H9 (cell line): ENCODE measurements at regions not wholly inside any gene's neighbourhood (a gene's known extent, or its start where the extent isn't known, plus 50 kb on each side); places are given as distances from the start of the nearest gene placed in this dataset.

Source experiments
- DNase-seq: peaks from one replicate; pipeline ENCODE4 v3.0.0-alpha.2; 2017
- H2AFZ ChIP-seq: one replicate; pipeline ENCODE4 v1.6.1; 2013; ENCODE audit warnings: mild to moderate bottlenecking, low read length, control low read depth, moderate library complexity
- H2AK5ac ChIP-seq: 2 replicates; pipeline ENCODE4 v1.6.1; 2013; ENCODE audit warnings: low read length, control low read depth, mixed read lengths; ENCODE audit not compliant: insufficient read length
- H2BK120ac ChIP-seq: one replicate; pipeline ENCODE4 v1.6.1; 2013; ENCODE audit warnings: low read depth, mild to moderate bottlenecking, low read length, control low read depth, inconsistent platforms; ENCODE audit not compliant: poor library complexity, severe bottlenecking
- H2BK12ac ChIP-seq: 2 replicates; pipeline ENCODE4 v1.6.1; 2013; ENCODE audit warnings: low read length, control low read depth, mixed read lengths, low read depth; ENCODE audit not compliant: insufficient read length
- H2BK15ac ChIP-seq: 2 replicates; pipeline ENCODE4 v1.6.1; 2013; ENCODE audit warnings: low read depth, low read length, control low read depth
- H2BK20ac ChIP-seq: one replicate; pipeline ENCODE4 v1.6.1; 2013; ENCODE audit warnings: low read depth, mild to moderate bottlenecking, low read length, control low read depth, inconsistent platforms; ENCODE audit not compliant: poor library complexity, severe bottlenecking
- H2BK5ac ChIP-seq: 2 replicates; pipeline ENCODE4 v1.6.1; 2013; ENCODE audit warnings: low read length, control low read depth, mixed read lengths; ENCODE audit not compliant: insufficient read length
- H3K14ac ChIP-seq: 2 replicates; pipeline ENCODE4 v1.6.1; 2013; ENCODE audit warnings: low read length, control low read depth; ENCODE audit not compliant: insufficient read depth
- H3K18ac ChIP-seq: 2 replicates; pipeline ENCODE4 v1.6.1; 2013; ENCODE audit warnings: low read depth, mild to moderate bottlenecking, mixed read lengths, low read length, control low read depth; ENCODE audit not compliant: insufficient read length
- H3K23ac ChIP-seq: 2 replicates; pipeline ENCODE4 v1.6.1; 2013; ENCODE audit warnings: low read length, control low read depth, mixed read lengths, low read depth; ENCODE audit not compliant: insufficient read length
- H3K23me2 ChIP-seq: 2 replicates; pipeline ENCODE4 v1.6.1; 2013; ENCODE audit warnings: low read depth, mild to moderate bottlenecking, mixed read lengths, low read length, control low read depth; ENCODE audit not compliant: insufficient read length, poor library complexity, severe bottlenecking
- H3K27ac ChIP-seq: 2 replicates; pipeline ENCODE4 v1.5.1; 2013; ENCODE audit warnings: low read length, control low read depth, mixed read lengths, low read depth; ENCODE audit not compliant: insufficient read length
- H3K27me3 ChIP-seq: 2 replicates; pipeline ENCODE4 v1.6.1; 2013; ENCODE audit warnings: low read length, control low read depth, inconsistent platforms; ENCODE audit not compliant: insufficient read depth
- H3K4ac ChIP-seq: 2 replicates; pipeline ENCODE4 v1.6.1; 2013; ENCODE audit warnings: low read depth, mild to moderate bottlenecking, control low read depth, inconsistent platforms, low read length, moderate library complexity
- H3K4me1 ChIP-seq: 2 replicates; pipeline ENCODE4 v1.6.1; 2013; ENCODE audit warnings: low read length, control low read depth, inconsistent platforms; ENCODE audit not compliant: insufficient read depth
- H3K4me2 ChIP-seq: 2 replicates; pipeline ENCODE4 v1.6.1; 2013; ENCODE audit warnings: low read length, control low read depth, mixed read lengths; ENCODE audit not compliant: insufficient read length, insufficient read depth
- H3K56ac ChIP-seq: 2 replicates; pipeline ENCODE4 v1.6.1; 2013; ENCODE audit warnings: low read depth, mild to moderate bottlenecking, mixed read lengths, low read length, control low read depth; ENCODE audit not compliant: insufficient read length
- H3K79me1 ChIP-seq: 2 replicates; pipeline ENCODE4 v1.6.1; 2013; ENCODE audit warnings: low read depth, mild to moderate bottlenecking, moderate library complexity, low read length, control low read depth, inconsistent platforms; ENCODE audit not compliant: insufficient read depth, poor library complexity, severe bottlenecking
- H3K79me2 ChIP-seq: 2 replicates; pipeline ENCODE4 v1.6.1; 2013; ENCODE audit warnings: low read length, control low read depth, inconsistent platforms; ENCODE audit not compliant: insufficient read depth
- H3K9ac ChIP-seq: 2 replicates; pipeline ENCODE4 v1.6.1; 2013; ENCODE audit warnings: low read length, control low read depth, mixed read lengths; ENCODE audit not compliant: insufficient read length; ENCODE audit errors: extremely low read depth
- H3K9me3 ChIP-seq: one replicate; pipeline ENCODE4 v1.6.1; 2013; ENCODE audit warnings: low read depth, low read length, inconsistent platforms; ENCODE audit not compliant: control insufficient read depth
- H3T11ph ChIP-seq: one replicate; pipeline ENCODE4 v1.6.1; 2013; ENCODE audit warnings: mild to moderate bottlenecking, low read length, control low read depth, inconsistent platforms
- H4K20me1 ChIP-seq: one replicate; pipeline ENCODE4 v1.6.1; 2013; ENCODE audit not compliant: control insufficient read depth, insufficient read length, insufficient read depth
- H4K5ac ChIP-seq: 2 replicates; pipeline ENCODE4 v1.6.1; 2013; ENCODE audit warnings: low read depth, mild to moderate bottlenecking, mixed read lengths, low read length, control low read depth; ENCODE audit not compliant: insufficient read length
- H4K8ac ChIP-seq: replicated peaks from 2 replicates; pipeline ENCODE4 v1.6.1; 2013; ENCODE audit warnings: low read length, control low read depth, mixed read lengths, low read depth; ENCODE audit not compliant: insufficient read length
- H4K91ac ChIP-seq: 2 replicates; pipeline ENCODE4 v1.6.1; 2013; ENCODE audit warnings: low read depth, mild to moderate bottlenecking, moderate library complexity, mixed read lengths, low read length, control low read depth; ENCODE audit not compliant: insufficient read length
- H3K27ac Mint-ChIP-seq, 3 experiments: 2 replicates in 2 of 3; 3 replicates in 1 of 3; pipeline ENCODE4 v1.8.0; 2020 to 2021; ENCODE audit warnings: mixed read lengths in 3 of 3, mild to moderate bottlenecking in 1 of 3, moderate library complexity in 1 of 3
- H3K27me3 Mint-ChIP-seq: 2 replicates; pipeline ENCODE4 v1.8.0; 2021; ENCODE audit warnings: low read depth, mild to moderate bottlenecking, moderate library complexity, mixed read lengths
- H3K36me3 Mint-ChIP-seq, 3 experiments: 2 replicates in 2 of 3; 3 replicates in 1 of 3; pipeline ENCODE4 v1.8.0; 2020 to 2021; ENCODE audit warnings: low read depth in 3 of 3, mixed read lengths in 3 of 3; ENCODE audit not compliant: insufficient read depth in 1 of 3
- H3K4me1 Mint-ChIP-seq, 2 experiments: 2 replicates each; pipeline ENCODE4 v1.8.0; 2020; ENCODE audit warnings: mixed read lengths in 2 of 2
- H3K4me3 Mint-ChIP-seq, 2 experiments: 2 replicates in 1 of 2; 3 replicates in 1 of 2; pipeline ENCODE4 v1.8.0; 2020 to 2021; ENCODE audit warnings: mild to moderate bottlenecking in 2 of 2, mixed read lengths in 2 of 2, moderate library complexity in 1 of 2
- H3K9me3 Mint-ChIP-seq, 2 experiments: 2 replicates in 1 of 2; 3 replicates in 1 of 2; pipeline ENCODE4 v1.8.0; 2020; ENCODE audit warnings: mild to moderate bottlenecking in 2 of 2, mixed read lengths in 2 of 2, moderate library complexity in 1 of 2
- CTCF ChIP-seq: fragments of 200-600 bp; sonication (generic); conservative IDR thresholded peaks from 3 replicates; pipeline ENCODE4 v1.8.0; 2021; ENCODE audit warnings: antibody characterized with exemption, mild to moderate bottlenecking
- WGBS: extraction: QIAGEN DNeasy Blood & Tissue Kit; methylation state at CpG from one replicate; pipeline ENCODE4 v1.1.7; 2013; ENCODE audit warnings: missing lambda C conversion rate, low lambda C conversion rate, mixed read lengths; ENCODE audit not compliant: insufficient read length; ENCODE audit errors: extremely low coverage; 5-methylcytosine and 5-hydroxymethylcytosine counted together

- no peaks in the 10 kb centered on the region for H3K79me2 ChIP-seq
- no peak overlapping the region for H4K5ac ChIP-seq
- no peak overlapping the region for H2BK5ac ChIP-seq
- no peak overlapping the region for H3K9ac ChIP-seq
- no peak overlapping the region for H3K14ac ChIP-seq
- no peak overlapping the region for H2BK120ac ChIP-seq
- H4K8ac ChIP-seq, result no peak overlapping the region
- Mint-ChIP-seq H3K27ac (peak overlapping the region in 1 of 3 experiments; percentile 81; a peak in 1 of 7 replicates), H3K27me3 (no peaks in the 10 kb centered on the region), H3K9me3 (no peaks in the 10 kb centered on the region; a peak in 1 of 5 replicates), H3K4me3 (no peak overlapping the region), H3K4me1 (peaks cover 18 to 19% of the 10 kb centered on the region in 2 experiments), H3K36me3 (no peaks in the 10 kb centered on the region)
- no peaks in the 10 kb centered on the region for H3K9me3 ChIP-seq
- H3K27me3 ChIP-seq, result no peaks in the 10 kb centered on the region
- no peak overlapping the region for H2BK15ac ChIP-seq
- H2BK12ac ChIP-seq, result no peak overlapping the region
- H3K18ac ChIP-seq, result no peak overlapping the region
- TF ChIP-seq CTCF, result no peak
- no peak overlapping the region for H3K56ac ChIP-seq
- no peak overlapping the region for H3K4me2 ChIP-seq
- H2BK20ac ChIP-seq, result no peak overlapping the region
- no peak for DNase-seq
- WGBS, result no CpG with 5 or more reads among the region's 2 CpGs
- no peak overlapping the region for H3K4ac ChIP-seq
- no peak overlapping the region for H3K23ac ChIP-seq
- no peaks in the 10 kb centered on the region for H3K23me2 ChIP-seq
- H2AFZ ChIP-seq, result no peak overlapping the region
- H3K27ac ChIP-seq, result no peak overlapping the region
- H4K20me1 ChIP-seq, result no peaks in the 10 kb centered on the region
- no peak overlapping the region for H3T11ph ChIP-seq
- no peaks in the 10 kb centered on the region for H3K4me1 ChIP-seq
- H2AK5ac ChIP-seq, result no peak overlapping the region
- H3K79me1 ChIP-seq, result no peaks in the 10 kb centered on the region
- H4K91ac ChIP-seq, result no peak overlapping the region
Observed at GRCh38 chr6:140480852-140481251, 1106.4 kb upstream of the CITED2 start.
